OCI-LY1 (cell line): ENCODE measurements at regions not wholly inside any gene's neighbourhood (a gene's known extent, or its start where the extent isn't known, plus 50 kb on each side); places are given as distances from the start of the nearest gene placed in this dataset.

Experiments
- EZH2 ChIP-seq: fragments of 200-600 bp; sonication (generic), shearing (Covaris generic); IDR thresholded peaks from 2 replicates; pipeline ENCODE4 v1.8.0; 2017; ENCODE audit warnings: borderline replicate concordance, mixed run types, mild to moderate bottlenecking, antibody characterized with exemption, low read length, moderate library complexity, mixed read lengths
- TF ChIP-seq, protein P1 (sequence below): fragments of 200-600 bp; sonication (generic), shearing (Covaris generic); IDR thresholded peaks from 2 replicates; pipeline ENCODE4 v1.5.1; 2017; ENCODE audit warnings: mild to moderate bottlenecking, antibody characterized with exemption, low read length, moderate library complexity, mixed read lengths

DNA sequence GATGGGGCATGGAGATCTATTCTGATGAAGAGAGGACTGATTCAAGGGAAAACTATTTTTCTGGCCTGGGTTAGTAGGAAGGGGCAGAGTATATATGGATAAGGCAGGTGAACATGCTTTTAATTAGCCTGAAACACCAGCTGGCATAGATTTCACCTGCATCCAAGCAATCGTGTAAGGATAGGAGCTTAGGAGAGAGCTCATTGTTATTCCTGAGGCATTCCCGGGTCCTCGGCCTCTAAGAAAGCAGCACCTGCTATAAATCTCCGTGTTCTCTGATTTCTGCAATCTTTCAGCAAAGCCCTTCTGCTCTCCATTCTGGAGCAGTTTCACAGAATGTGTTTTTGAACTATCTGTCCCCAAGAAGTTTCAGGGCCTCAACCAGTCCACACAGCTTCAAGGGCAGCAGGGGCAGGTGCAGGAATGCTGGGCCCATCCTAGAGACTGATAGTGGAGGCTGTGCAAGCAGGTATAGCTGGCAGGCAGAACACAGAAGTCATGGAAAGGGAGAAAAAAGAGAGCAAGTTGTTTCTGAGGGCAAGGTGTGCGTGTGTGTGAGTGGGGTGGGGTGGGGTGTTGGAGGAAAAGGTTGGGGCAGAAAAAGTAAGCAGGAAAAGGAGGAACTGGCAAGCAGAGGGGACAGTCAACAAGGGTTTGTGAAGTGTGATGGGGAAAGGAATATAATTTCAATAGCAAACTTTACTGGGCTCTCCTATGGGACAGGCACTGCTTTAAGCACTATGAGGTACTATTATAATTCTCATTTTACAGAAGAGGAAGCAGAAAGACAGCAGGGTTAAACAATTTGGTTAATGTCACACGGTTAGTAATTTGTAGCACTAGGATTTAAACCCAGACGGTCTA lies 203.7 kb upstream of the SSTR1 start:
- TF ChIP-seq, protein P1, sequence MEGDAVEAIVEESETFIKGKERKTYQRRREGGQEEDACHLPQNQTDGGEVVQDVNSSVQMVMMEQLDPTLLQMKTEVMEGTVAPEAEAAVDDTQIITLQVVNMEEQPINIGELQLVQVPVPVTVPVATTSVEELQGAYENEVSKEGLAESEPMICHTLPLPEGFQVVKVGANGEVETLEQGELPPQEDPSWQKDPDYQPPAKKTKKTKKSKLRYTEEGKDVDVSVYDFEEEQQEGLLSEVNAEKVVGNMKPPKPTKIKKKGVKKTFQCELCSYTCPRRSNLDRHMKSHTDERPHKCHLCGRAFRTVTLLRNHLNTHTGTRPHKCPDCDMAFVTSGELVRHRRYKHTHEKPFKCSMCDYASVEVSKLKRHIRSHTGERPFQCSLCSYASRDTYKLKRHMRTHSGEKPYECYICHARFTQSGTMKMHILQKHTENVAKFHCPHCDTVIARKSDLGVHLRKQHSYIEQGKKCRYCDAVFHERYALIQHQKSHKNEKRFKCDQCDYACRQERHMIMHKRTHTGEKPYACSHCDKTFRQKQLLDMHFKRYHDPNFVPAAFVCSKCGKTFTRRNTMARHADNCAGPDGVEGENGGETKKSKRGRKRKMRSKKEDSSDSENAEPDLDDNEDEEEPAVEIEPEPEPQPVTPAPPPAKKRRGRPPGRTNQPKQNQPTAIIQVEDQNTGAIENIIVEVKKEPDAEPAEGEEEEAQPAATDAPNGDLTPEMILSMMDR = no peak
- no peak for TF ChIP-seq EZH2
